Stimulated activated CD4-positive, alpha-beta T cell treated with anti-CD3 and anti-CD28 coated beads, Interleukin-2, amount 100 ng/mL, for 48 hours (primary cell): ENCODE measurements at regions not wholly inside any gene's neighbourhood (a gene's known extent, or its start where the extent isn't known, plus 50 kb on each side); places are given as distances from the start of the nearest gene placed in this dataset.

Experiments used
- DNase-seq, 2 donors: peaks; one replicate each; pipeline ENCODE4 v3.0.0-alpha.2; 2020

DNA sequence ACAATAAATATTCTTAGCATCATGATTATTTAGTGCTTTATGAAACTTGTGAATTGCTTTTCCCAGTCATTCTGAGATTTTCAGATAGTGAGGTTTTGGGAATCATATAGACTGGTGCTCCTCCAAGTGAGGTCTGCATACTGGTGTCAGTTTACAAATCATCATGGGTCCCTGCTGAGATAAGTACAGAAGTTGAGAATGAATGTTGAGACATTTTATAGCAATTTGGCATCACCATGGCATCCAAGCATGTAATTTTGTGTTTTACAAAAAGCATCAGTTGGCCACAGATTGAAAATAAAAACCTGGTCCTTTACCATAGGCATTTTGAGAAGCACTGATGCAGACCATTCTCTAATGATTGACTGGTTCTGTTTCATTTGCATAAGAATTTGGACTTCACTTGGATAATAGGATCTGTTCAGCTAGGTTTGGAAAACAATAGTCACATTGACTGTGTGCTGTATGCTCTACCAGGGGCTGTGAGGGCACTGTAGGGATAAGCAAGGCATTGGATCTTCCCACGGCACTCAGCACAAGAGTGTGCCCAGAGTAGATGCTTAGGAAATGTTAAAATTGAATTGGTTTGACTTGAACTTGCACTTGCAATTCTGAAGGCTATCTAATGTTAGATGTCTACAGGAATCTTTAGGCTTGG lies 79.0 kb upstream of the JUN start:
- no peak for DNase-seq

DNA sequence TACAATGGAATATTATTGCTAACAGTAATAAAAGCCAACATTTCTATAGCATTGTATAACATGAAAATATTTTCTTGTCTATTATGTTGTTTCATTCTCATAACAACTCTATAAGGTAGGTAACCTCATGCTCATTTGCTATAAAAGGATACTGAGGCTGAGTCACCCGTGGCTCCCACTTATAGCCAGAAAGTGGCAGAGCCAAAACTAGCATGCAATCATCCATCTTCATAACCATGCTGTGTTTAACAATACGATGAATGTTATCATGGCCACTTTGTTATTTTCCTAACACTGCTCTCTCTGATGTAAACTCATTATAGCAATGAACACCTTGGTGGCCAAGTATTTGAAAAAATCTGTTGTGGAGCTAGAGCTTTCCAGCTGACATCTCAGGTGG lies 80.8 kb upstream of the JUN start:
- no peak for DNase-seq

DNA sequence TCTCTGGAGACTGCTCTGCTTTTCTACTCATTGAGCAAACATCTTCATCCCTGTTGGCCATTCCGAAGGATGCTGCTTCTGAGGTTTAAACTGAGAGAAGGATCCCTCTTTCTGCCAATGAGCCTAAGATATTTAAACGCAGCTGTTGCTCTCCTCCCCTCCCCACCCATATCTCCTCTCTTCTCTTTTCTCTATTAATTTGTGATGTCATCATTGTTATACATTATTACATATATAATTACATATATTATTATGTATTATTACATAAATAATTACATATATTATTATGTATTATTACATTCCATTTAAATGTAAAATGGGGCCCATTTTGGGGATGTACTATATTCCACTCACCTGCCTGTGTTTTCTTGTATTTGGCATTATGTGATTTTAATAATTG lies 82.7 kb upstream of the JUN start:
- no peak for DNase-seq

DNA sequence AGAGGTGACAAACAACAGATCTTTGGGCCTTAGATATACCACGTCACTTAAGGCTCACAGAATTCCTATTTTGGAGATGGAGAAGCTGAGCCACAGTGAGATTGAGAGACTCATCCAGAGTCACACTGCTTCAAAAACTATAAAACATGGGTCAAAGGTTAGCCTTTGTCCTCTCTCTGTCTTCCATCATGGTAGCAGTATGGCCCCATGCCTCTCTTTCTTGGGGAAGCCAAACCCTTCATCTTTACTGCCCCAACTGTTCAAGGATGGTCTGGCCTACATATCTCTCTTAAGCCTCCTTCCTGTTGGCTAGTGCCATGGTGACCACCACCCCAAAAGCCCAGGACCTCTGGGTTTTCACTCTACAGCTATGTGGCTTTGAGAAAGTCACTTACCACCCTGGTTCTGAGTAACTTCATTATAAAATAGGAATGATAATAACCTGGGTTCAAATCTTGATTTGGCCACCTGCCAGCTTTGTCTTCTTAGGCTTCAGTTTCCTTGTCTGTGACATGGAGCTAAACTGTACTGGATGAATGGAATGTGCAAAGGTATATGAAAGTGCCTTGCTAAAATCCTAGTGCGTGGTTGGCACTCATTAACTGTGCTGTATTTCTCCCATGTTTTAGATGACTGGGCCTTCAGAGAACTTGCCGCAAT lies 85.9 kb upstream of the JUN start:
- DNase-seq = no peak

DNA sequence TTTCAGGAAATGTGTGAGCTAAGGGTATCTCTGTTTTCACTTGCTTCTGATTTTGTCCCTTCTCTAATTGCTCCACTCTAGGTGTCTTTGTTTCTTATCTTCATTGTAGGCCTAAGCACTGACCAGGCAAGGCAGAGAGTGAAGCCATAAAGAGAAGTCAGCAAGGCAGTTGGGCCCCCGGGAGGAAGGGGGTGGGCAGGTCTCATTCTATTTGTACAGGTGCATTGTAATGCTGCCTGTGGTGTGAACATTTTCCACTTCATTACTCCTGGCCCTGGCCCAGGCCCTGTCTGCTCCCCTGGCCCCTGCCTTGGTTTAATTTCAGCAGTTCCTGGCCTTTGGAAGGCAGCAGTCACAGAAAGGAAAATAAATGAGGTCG lies 86.4 kb upstream of the JUN start:
- no peak for DNase-seq

DNA sequence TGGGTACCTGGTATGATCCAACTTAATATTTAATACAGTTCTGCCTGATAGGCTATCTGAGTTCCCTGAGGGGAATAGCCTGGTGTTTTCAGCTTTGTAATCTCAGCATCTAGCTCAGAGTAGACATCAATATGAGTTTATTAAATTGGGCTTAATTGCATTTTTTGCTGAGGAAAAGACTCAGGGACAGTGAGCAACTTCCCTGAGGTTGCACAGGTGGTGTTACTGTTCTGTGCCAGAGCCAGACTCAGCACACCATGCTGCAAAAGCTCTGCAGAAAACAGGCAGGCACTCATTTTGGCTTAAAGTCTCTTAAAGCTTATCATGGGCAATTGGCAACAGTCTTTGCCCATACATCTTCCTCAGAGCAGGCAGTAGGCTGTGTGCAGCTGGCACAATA lies 90.5 kb upstream of the JUN start:
- DNase-seq = no peak

DNA sequence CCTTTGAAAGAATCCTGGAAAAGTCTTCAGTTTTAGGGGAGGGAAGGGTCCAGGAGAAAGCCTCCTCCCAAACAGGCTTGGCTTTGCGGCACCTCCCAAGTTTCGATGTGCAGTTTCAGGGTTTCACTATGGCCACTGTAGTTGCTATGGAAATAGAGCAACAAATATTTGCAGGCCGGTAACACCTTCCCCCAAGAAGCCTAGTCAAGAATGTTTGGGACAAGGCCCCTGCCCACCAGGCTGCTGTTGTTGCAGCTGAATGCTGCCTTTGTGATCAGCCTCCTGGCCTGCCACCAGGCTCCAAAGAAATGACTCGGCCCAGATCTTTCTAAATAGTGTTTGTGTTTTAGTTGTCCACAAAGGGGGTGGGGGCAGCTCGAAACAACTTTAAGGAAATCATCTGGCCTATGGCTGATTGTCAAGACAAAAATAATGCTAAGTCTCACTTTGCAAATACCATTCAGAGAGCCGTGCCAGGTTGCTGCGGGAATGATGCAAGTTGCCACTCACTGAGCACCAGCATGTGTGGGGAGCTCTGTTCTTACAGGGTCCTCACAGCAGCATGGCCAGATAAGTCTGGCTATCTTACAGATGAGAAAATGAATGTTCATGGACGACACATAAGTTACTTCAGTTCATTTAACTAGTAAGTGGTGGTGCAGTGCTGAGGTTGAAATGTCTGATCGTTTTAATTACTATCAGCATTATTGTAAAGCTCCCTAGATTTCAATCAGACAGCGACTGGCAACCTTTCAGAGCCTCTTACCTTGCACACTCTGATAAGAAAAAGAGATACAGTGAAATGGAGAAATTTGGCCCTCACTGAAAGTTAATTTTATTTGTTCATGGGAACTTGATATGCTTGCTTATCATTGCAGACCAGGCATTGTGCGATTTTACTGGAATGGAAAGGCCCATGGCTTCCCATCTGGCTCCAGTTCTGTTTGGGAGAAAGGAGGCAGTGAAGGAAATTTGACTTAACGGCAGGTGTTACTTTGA lies 91.2 kb upstream of the JUN start:
- no peak for DNase-seq

DNA sequence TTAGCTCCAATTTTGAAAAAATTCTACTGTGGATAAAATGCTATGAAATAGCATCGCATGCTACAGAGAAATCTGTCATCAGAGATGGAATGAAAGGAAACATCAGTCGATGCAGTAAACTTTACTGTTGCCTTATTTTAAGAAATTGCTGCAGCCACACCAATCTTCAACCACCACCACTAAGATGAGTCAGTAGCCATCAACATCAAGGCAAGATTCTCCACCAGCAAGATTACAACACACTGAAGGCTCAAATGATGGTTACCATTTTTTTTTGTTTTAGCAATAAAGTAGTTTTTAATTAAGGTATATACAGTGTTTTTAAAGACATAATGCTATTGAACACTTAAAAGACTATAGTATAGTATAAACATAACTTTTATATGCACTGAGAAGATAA lies 95.6 kb upstream of the JUN start:
- DNase-seq = no peak

DNA sequence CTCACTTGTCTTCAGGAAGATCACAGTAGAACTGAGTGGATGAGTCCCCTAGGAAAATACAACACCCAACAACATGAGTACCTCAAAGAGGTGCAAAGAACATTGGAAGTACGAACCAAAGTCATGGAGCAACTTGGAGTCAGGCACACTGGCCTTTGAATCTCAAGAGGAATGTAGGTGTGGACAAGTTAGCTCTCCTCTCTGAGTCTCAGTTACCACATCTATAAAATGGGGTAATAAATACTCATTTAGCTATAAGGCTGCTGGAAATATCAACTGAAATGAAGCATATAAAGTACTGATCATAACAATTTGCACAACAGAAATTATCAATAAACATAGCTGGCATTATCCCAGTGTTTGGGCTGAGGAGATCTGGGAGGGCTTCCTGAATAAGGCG lies 96.7 kb upstream of the JUN start:
- DNase-seq = no peak

DNA sequence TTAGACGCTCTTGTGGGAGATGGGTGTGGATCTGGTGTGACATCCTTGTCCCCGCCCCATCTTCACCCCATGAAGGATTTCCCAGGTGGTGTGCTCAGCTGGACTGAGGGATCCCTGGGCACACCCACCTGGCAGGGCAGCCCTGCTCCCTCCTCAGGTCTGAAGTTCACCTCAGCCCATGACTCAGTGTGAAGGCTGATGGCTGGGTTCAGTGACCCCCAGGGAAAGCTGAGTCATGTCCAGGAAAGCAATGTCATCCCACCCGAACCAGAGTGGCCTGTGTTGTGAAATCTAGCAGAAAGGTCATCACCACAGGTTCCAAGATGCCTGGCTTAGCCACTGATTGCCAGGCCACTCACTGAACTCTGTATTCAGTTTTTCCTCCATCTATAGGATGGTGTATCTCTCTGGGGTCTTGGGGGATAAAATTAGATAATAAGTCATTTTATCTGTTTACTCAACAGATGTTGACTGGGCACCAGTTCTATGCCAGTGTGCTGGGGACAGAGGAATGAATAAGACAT lies 97.7 kb upstream of the JUN start:
- no peak for DNase-seq

DNA sequence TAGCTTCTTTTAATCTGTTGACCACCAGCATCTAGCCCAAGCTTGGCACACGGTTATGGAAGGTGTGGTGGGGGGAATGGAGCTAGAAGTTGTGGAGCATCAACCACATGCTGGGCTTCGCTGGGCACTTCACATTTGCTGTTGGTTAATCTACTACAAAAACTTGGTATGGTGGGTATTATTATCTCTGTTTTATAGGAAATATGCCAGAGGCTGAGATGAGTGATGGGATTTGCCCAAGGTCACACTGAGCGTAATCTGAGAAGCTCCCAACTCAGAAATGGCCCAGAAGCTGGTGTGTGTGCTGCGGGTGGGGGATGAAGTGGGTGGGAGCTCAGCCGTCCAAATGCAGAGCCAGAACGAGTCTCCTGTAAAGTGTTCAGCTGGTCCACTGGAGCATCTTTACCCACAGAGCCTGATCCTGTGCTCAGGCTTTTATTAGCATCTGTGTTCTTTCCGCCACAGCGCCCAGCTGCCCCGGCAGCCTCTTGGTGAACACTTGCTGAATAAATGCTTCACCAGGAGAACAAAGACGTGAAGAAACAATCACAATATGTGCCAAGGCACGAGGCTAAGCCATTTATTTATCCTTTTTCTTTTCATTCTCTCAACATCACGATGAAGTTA lies 98.6 kb upstream of the JUN start:
- DNase-seq = no peak

DNA sequence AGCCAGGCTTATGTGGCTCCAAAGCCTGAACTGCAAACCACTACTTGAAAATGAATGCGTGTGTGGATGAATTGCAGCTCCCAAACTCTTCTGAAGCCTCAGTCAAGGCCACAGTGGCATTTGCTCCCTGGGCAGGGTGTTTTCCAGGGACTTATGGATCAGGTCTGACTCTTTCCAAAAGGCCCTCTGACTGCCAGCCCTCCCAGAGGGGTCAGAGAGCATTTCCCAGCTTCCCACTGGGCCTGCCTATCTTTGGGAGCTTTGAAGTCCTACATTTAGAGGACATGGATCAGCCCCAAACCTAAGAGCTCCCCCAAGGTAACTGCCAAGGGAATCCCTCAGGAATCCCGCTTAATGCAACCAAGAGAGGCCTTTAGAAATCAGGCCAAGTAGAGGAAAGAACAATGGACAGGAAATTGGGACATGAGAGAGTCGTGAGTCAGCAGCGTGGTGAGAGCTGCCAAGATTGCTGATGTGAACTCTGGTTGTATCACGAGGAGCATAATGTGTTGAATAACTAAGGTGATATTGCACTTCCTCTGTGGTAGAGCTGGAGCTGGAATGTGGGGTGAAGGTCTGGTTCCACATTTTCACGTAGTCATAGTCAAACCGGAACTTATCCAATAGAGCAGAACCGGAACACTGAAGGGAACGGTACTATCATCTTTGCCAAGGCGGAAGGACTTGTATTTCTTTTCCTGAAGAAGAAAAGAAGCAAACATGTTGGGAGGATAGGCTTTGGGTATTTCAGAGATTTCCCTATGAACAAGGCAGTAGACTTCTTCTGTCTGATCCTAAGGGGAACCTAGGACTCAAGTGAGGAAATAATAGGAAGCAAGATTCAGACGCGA lies 99.4 kb upstream of the JUN start:
- DNase-seq = no peak

DNA sequence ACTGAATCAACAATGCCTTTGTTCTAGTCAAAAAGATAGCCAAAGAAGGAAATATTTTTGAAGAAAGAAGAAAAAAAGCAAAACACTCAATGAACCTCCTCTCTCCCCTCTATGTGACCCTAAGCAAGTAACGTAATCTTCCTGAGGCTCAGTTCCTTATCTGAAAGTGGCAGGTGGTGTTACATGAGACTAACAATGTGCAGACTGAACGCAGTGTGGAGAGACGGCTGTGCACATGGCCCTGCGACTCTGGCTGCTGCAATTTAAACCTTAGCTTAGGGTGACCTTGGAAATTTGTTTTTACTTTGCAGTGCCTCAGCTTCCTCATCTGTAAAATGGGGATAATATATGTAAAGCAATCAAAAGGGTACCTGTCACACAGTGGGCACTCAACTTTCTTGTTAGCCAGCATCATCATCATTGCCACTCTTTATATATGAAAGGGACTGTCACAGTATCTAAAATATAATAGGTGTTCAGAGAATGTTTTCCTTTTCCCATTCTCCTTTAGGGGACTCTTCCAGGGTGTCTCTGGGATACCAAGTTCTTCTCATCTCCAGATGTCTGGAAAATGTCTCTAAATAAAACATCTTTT lies 100.1 kb upstream of the JUN start:
- no peak for DNase-seq

DNA sequence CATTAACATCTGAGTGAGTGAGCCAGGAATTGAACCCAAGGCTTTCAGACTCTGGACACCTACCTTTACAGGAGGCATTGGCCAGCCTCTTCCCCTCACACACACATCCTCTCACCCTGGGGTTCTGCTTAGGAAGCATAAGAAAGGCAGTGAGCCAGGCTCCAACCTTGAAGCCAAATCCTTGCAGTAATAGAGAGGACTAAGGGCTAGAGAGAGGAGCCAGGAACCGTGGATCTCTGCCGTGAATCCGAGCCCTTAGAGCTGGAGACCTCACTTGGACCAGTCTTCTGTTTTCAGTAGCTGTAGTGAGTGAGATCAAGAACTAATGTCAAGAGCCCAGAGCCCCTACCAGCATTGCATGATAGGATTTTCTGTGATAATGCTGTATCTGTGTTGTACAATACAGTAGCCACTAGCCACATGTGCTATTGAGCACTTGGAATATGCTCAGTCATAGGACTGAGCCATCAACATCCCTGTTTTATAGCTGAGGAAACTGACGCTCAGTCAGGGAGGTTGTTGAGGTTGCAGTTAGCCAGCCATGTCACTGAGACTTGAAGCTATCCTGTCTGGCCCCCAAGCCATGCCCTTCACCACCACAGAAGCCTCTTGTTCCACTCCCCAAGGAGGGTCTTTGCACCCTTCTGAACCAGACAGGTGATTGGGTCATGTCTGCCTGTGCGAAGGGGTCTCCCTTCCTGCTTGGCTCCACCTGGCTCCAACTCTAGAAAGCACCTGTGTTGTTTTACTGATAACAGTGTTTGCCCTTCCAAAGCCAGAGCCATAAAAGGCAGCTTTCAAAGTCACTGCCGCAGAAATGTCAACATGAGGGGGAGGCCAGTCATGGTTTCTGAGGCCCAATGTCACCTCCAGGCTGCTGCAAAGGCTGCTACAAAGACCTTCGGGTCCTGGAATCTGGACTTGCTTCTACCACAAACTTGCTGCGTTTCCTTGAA lies 101.1 kb upstream of the JUN start:
- no peak for DNase-seq

DNA sequence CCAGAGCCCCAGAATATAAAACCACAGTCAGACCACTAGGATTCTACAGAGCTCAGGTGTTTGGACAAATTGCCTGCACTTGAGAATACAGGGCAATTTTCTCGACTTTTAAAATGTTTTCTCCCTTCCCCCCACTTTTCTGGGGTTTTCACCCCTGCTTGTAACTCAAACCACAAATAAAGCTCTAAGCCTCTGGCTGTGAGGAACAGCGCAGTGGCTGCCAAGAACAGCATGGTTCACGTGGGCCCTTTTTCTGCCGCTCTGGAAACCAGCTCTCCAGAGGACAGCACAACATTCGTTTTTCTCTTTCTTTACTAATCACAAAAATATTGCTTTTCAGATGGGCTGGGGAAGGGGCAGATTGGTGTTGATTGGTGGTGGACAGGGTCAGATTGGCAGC lies 102.2 kb upstream of the JUN start:
- no peak for DNase-seq

DNA sequence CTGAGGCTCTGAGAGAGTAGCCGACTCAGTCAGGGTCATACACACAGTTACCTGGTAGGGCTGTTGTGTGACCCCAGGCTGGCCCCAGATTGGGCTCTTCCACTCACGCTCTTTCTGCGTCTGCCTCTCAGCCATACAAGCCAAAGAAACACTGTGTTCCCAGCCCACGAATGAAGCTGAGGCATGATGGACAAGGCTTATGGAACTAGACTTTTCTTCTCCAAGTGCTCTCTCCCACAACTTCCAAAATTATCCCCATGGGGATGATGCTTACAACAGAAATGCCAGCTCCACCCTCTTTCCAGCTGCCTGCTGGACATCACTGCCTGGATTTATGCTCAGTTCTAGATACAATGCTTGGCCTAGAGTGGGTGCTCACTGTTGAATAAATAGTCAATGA lies 102.8 kb upstream of the JUN start:
- DNase-seq = no peak

DNA sequence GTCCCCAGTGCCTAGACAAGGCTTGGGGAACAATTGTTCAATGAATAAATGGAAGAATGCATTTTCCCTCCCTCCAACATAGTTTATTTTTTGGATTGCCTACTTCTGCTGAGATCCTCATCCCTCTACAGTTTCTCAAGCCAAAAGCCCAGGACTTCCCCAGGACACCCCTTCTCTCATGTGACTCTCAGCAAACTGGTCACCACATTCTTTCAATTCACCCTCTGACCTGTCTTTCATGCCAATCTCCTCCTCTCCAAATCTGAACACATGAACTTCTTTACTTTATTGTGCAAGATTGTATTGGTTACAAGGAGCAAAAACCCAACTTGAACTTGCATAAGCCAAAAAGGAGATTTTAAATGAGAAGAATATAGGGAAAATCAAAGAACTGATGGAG lies 103.2 kb upstream of the JUN start:
- DNase-seq = no peak

DNA sequence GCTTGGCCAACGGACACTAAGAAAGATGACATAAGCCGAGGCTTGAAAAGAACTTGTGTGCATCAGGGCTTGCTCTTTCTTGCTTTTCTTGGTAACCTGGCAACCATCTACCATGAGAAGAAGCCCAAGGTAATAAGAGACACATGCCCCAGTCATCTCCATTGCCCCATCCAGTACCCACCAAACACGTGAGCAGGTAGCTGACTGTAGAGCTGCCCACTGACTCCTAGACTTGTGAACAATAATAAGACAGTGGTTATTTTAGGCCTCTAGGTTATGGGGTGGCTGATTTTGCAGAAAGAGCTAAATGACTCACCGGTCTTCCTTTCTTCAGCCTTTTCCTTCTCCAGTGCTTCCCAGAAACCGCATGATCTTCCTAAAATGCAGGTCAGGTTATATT lies 105.0 kb upstream of the JUN start:
- no peak for DNase-seq

DNA sequence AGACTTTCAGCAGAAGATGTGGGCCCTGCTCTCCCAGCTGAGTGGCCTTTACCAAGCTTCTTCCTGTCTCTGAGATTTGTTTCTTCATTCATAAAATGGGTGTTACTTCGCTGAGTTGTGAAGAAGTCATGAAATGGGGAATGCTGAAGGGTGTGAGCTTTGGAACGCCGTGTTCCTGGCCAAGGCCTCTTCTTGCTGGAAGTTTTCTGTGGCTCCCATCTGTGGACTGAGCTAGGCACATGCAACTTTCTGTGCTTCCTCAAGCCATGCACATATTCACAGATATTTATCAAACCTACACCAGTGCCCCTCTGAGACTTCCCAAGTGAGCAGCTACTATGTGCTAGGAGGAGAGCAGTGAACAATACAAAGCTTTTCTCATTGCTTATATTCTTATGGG lies 106.3 kb upstream of the JUN start:
- DNase-seq = no peak

DNA sequence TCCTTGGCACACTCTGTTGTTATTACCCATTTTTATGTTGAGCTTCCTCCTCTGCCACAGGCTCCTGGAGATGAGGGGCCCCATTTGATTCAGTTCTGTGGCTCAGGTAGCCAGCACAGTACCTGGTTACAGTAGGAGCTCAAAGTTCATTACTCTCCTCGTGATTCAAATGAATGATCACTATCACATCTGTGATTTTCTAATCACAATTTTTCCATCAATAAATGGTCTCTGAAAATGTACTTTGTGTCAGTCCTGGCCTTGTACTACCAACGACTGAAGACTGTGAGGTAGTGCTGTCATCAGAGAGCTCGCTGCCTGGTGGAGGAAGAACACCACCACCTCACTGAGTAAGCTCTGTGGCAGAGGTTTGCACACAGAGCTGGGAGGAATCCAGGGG lies 106.8 kb upstream of the JUN start:
- no peak for DNase-seq

DNA sequence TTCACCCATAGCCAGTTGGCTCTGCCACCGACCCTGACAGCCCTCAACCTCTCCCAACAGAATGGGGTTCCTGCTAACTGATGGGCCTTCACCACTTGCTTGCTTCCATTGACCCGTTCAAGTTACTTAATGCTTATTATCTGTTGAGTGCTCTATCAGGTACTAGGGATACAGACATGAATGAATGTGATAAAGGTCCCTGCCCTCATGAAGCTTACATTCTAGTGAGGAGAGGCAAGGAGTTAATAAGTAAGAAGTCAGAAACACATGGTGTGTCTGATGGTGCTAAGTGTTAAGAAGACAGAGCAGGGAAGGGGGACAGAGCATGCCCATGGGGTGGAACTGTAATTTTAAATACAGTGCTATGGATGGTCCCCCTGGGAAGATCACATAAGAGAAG lies 107.5 kb upstream of the JUN start:
- DNase-seq = no peak
